HG02885 (cell line): ENCODE measurements at regions not wholly inside any gene's neighbourhood (a gene's known extent, or its start where the extent isn't known, plus 50 kb on each side); places are given as distances from the start of the nearest gene placed in this dataset.
"Not testable (repeated sequence)": the region's sequence is repeated elsewhere in the genome, so short reads cannot be mapped to it uniquely, and the experiment has no call there.

Experiments
- ATAC-seq: cut with Tn5 transposase; IDR thresholded peaks from one replicate; pipeline ENCODE4 v1.9.1; 2021; ENCODE audit warnings: mild to moderate bottlenecking; ENCODE audit not compliant: unreplicated experiment, poor library complexity

GRCh38 chr2:242041816-242042215 is 172.3 kb downstream of the RTP5 start:
- ATAC-seq = no peak

- ATAC-seq = no peak
These were observed 174.2 kb downstream of the RTP5 start for GRCh38 chr2:242043538-242044312.

- ATAC-seq = no peak
These were observed 174.7 kb downstream of the RTP5 start for GRCh38 chr2:242044313-242044590.

GRCh38 chr2:242045596-242046144 is 176.1 kb downstream of the RTP5 start:
- not testable (repeated sequence) for ATAC-seq

GRCh38 chr2:242046206-242046826 is 176.8 kb downstream of the RTP5 start:
- ATAC-seq = no peak

- no peak for ATAC-seq
These were observed 178.4 kb downstream of the RTP5 start for GRCh38 chr2:242047963-242048362.

- ATAC-seq = no peak
These were observed 178.9 kb downstream of the RTP5 start for GRCh38 chr2:242048479-242048878.

GRCh38 chr2:242049492-242049891 is 180.0 kb downstream of the RTP5 start:
- ATAC-seq = not testable (repeated sequence)

GRCh38 chr2:242051463-242051862 is 181.9 kb downstream of the RTP5 start:
- ATAC-seq = no peak

- no peak for ATAC-seq
These were observed 182.9 kb downstream of the RTP5 start for GRCh38 chr2:242052421-242052820.

- ATAC-seq = no peak
These were observed 184.4 kb downstream of the RTP5 start for GRCh38 chr2:242053921-242054320.

GRCh38 chr2:242054406-242054805 is 184.9 kb downstream of the RTP5 start:
- ATAC-seq = no peak

- ATAC-seq = no peak
These were observed 185.6 kb downstream of the RTP5 start for GRCh38 chr2:242054881-242055801.

GRCh38 chr2:242056026-242056425 is 186.5 kb downstream of the RTP5 start:
- ATAC-seq = no peak

GRCh38 chr2:242056785-242057184 is 187.3 kb downstream of the RTP5 start:
- no peak for ATAC-seq

- no peak for ATAC-seq
These were observed 188.0 kb downstream of the RTP5 start for GRCh38 chr2:242057379-242058040.

GRCh38 chr2:242058116-242058680 is 188.7 kb downstream of the RTP5 start:
- ATAC-seq = no peak

GRCh38 chr2:242059566-242059965 is 190.0 kb downstream of the RTP5 start:
- ATAC-seq = no peak

- no peak for ATAC-seq
These were observed 190.8 kb downstream of the RTP5 start for GRCh38 chr2:242060212-242060835.

GRCh38 chr2:242061930-242062329 is 192.4 kb downstream of the RTP5 start:
- ATAC-seq = not testable (repeated sequence)
